SK-N-SH (cell line): ENCODE measurements at regions not wholly inside any gene's neighbourhood (a gene's known extent, or its start where the extent isn't known, plus 50 kb on each side); places are given as distances from the start of the nearest gene placed in this dataset.

Experiments used
- CHD2 ChIP-seq: fragments of 150-350 bp; IDR thresholded peaks from 2 replicates; pipeline ENCODE4 v1.6.1; 2018; ENCODE audit warnings: low read length; ENCODE audit not compliant: partially characterized antibody
- CTCF ChIP-seq: fragments of 200-600 bp; sonication (generic); IDR thresholded peaks from 2 replicates; pipeline ENCODE4 v1.6.1; 2017; ENCODE audit warnings: antibody characterized with exemption, mild to moderate bottlenecking, moderate library complexity
- EP300 ChIP-seq, 2 experiments: IDR thresholded peaks; 2 replicates each; pipeline versions ENCODE4 v1.4.0 to v1.6.1; 2012; ENCODE audit warnings: borderline replicate concordance in 1 of 2, low read depth in 1 of 2, low read length in 1 of 2
- GABPA ChIP-seq: IDR thresholded peaks from 2 replicates; pipeline ENCODE4 v1.4.0; 2012; ENCODE audit warnings: low read depth, mild to moderate bottlenecking
- JUND ChIP-seq: IDR thresholded peaks from 2 replicates; pipeline ENCODE4 v1.4.0; 2012
- NFIC ChIP-seq: IDR thresholded peaks from 2 replicates; pipeline ENCODE4 v1.4.0; 2012; ENCODE audit warnings: borderline replicate concordance
- POLR2AphosphoS5 ChIP-seq: IDR thresholded peaks from 2 replicates; pipeline ENCODE4 v1.6.1; 2012; ENCODE audit warnings: low read depth, low read length
- RXRA ChIP-seq: IDR thresholded peaks from 2 replicates; pipeline ENCODE4 v1.4.0; 2012; ENCODE audit warnings: low read depth, mild to moderate bottlenecking, borderline replicate concordance
- TAF1 ChIP-seq: IDR thresholded peaks from 2 replicates; pipeline ENCODE4 v1.6.1; 2012; ENCODE audit warnings: low read depth, mild to moderate bottlenecking, low read length, moderate library complexity, borderline replicate concordance
- ZBTB33 ChIP-seq: IDR thresholded peaks from 2 replicates; pipeline ENCODE4 v1.4.0; 2012; ENCODE audit warnings: low read depth, borderline replicate concordance
- TF ChIP-seq, protein P1 (sequence below): IDR thresholded peaks from 2 replicates; pipeline ENCODE4; 2012

DNA sequence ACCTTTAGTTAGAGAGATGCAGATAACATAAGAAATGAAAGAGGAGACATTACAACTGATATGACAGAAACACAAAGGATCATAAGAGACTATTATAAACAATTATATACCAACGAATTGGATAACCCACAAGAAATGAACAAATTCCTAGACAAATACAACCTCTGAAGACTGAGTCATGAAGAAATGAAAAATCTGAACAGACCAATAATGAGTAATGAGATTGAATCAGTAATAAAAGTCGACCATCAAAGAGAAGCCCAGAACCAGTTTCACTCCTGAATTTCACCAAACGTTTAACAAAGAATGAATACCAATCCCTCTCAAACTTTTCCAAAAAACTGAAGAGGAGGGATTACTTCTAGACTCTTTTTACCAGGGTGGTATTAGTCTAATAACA, 50.5 kb upstream of the PCAT7 start:
- TF ChIP-seq JUND, result no peak
- TF ChIP-seq NFIC, result no peak
- TF ChIP-seq CTCF, result no peak
- no peak for TF ChIP-seq GABPA
- TF ChIP-seq RXRA, result no peak
- no peak for TF ChIP-seq TAF1
- TF ChIP-seq EP300 (IDR thresholded peaks at IDR 0.05; ENCODE audit: borderline replicate concordance in 1 of 2, low read depth in 1 of 2, low read length in 1 of 2), result no peak
- TF ChIP-seq, protein P1, sequence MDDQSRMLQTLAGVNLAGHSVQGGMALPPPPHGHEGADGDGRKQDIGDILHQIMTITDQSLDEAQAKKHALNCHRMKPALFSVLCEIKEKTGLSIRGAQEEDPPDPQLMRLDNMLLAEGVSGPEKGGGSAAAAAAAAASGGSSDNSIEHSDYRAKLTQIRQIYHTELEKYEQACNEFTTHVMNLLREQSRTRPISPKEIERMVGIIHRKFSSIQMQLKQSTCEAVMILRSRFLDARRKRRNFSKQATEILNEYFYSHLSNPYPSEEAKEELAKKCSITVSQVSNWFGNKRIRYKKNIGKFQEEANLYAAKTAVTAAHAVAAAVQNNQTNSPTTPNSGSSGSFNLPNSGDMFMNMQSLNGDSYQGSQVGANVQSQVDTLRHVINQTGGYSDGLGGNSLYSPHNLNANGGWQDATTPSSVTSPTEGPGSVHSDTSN, result no peak
- TF ChIP-seq CHD2, result no peak
- TF ChIP-seq ZBTB33, result no peak
- TF ChIP-seq POLR2AphosphoS5, result no peak
